Dedifferentiated amniotic fluid mesenchymal stem cell (primary cell): ENCODE measurements at regions not wholly inside any gene's neighbourhood (a gene's known extent, or its start where the extent isn't known, plus 50 kb on each side); places are given as distances from the start of the nearest gene placed in this dataset.

Experiments
- DNase-seq: peaks from one replicate; pipeline ENCODE4 v3.0.0-alpha.2; 2016; ENCODE audit errors: extremely low spot score

- DNase-seq = no peak
Observed at GRCh38 chr11:123255909-123256308, 60.9 kb upstream of the CLMP start.

- DNase-seq = no peak
Observed at GRCh38 chr11:123254357-123254756, 59.3 kb upstream of the CLMP start.

- peak; percentile 43 for DNase-seq
Observed at GRCh38 chr11:123253911-123254310, 58.9 kb upstream of the CLMP start.

DNA sequence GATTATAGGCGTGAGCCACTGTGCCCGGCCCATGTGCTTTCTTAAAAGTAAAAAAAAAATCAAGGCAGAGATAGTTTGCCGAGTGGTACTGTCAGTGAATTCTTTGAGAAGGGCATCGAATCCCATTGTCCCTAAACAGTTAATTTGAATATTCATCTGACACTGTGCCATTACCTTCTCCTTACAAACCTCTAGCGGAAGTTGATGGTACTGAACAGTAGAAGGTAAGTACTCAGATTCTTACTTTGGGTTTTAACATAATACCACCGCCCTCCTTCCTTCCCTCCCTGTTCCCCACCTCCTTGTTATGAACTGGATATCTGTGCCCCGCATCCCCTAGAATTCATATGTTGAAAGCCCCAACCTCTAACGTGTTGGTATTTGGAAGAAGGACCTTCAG, 58.2 kb upstream of the CLMP start:
- DNase-seq = no peak

GRCh38 chr11:123251657-123252344, 56.8 kb upstream of the CLMP start:
- DNase-seq = no peak

GRCh38 chr11:123250892-123251656, 56.0 kb upstream of the CLMP start:
- no peak for DNase-seq

GRCh38 chr11:123249354-123249753, 54.3 kb upstream of the CLMP start:
- DNase-seq = no peak

DNA sequence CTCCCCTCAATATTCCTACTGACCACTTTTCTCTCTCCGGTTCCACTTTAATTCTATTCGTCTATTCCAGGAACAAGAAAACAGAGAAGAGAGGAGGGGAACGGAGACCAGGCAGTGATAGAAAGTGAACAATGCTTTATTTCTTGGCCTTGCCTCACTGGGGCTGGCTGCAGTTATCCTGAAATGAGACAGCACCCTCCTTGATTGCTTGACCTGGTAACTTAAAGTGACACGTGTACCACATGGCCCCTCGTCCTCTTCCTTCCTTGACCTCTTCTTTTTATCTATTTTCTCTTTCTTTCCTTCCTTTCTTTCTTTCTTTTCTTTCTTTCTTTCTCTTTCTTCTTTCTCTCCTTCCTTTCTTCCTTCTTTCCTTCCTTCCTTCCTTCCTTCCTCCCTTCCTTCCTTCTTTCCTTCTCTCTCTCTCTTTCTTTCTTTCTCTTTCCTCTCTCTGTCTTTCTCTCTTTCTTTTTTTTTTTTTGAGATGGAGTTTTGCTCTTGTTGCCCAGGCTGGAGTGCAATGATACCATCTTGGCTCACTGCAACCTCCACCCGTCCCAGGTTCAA, 52.8 kb upstream of the CLMP start:
- no peak for DNase-seq

- DNase-seq = no peak
Observed at GRCh38 chr11:123247496-123247799, 52.4 kb upstream of the CLMP start.

- peak; percentile 77 for DNase-seq
Observed at GRCh38 chr11:123246749-123247495, 51.9 kb upstream of the CLMP start.

- no peak for DNase-seq
Observed at GRCh38 chr11:123245567-123245966, 50.5 kb upstream of the CLMP start.
